Lung (tissue), 11 donors: ENCODE measurements at regions not wholly inside any gene's neighbourhood (a gene's known extent, or its start where the extent isn't known, plus 50 kb on each side); places are given as distances from the start of the nearest gene placed in this dataset.

Experiments
- ATAC-seq: fragments of 200-7000 bp; cut with Tn5 transposase; one replicate; pipeline ENCODE4 v1.9.1; 2020; ENCODE audit warnings: moderate number of reproducible peaks; ENCODE audit not compliant: insufficient read depth, low FRiP score
- DNase-seq, 3 donors: peaks; one replicate each; pipeline ENCODE4 v3.0.0-alpha.2; 2013 to 2017
- H3K27ac ChIP-seq, 2 donors: one replicate each; pipeline ENCODE4 v1.5.1; 2013; ENCODE audit warnings: mild to moderate bottlenecking in 2 of 2, moderate library complexity in 2 of 2, control low read depth in 1 of 2, inconsistent platforms in 1 of 2, low read depth in 1 of 2, low read length in 1 of 2
- H3K27me3 ChIP-seq, 3 donors: one replicate each; pipeline ENCODE4 v1.5.1; 2013; ENCODE audit warnings: low read length in 2 of 3; ENCODE audit not compliant: control insufficient read depth in 3 of 3, insufficient read depth in 3 of 3
- H3K36me3 ChIP-seq, 4 donors: one replicate each; pipeline ENCODE4 v1.5.1; 2013; ENCODE audit warnings: low read length in 4 of 4, mild to moderate bottlenecking in 1 of 4, moderate library complexity in 1 of 4; ENCODE audit not compliant: control insufficient read depth in 4 of 4, insufficient read depth in 4 of 4
- H3K4me1 ChIP-seq, 5 donors: one replicate each; pipeline ENCODE4 v1.5.1; 2013; ENCODE audit warnings: low read length in 5 of 5, mild to moderate bottlenecking in 2 of 5, moderate library complexity in 1 of 5; ENCODE audit not compliant: control insufficient read depth in 5 of 5, insufficient read depth in 5 of 5
- H3K4me3 ChIP-seq: one replicate; pipeline ENCODE4 v1.5.1; 2013; ENCODE audit warnings: mild to moderate bottlenecking, control low read depth, moderate library complexity
- H3K9ac ChIP-seq, 2 donors: one replicate each; pipeline ENCODE4 v1.5.1; 2013; ENCODE audit warnings: low read length in 2 of 2, control low read depth in 1 of 2; ENCODE audit not compliant: insufficient read depth in 1 of 2
- H3K9me3 ChIP-seq, 4 donors: one replicate each; pipeline ENCODE4 v1.5.1; 2013; ENCODE audit warnings: low read length in 3 of 4, mild to moderate bottlenecking in 1 of 4, moderate library complexity in 1 of 4; ENCODE audit not compliant: control insufficient read depth in 4 of 4, insufficient read depth in 3 of 4
- WGBS, 2 donors: extraction: QIAGEN DNeasy Blood & Tissue Kit; methylation state at CpG; one replicate each; pipeline ENCODE4 v1.1.7; 2013; 5-methylcytosine and 5-hydroxymethylcytosine counted together
- TF ChIP-seq, protein P1 (sequence below): IDR thresholded peaks from 2 replicates; pipeline ENCODE4 v1.5.1; 2012; ENCODE audit warnings: mild to moderate bottlenecking; ENCODE audit errors: control extremely low read depth, extremely low read depth
- donor health status: control.
- donor health status: control.
- donor health status: Bipolar disorder and iron deficiency.
- donor health status: healthy.
- donor health status: DM: yes; HTN: yes; CAD: no.

DNA sequence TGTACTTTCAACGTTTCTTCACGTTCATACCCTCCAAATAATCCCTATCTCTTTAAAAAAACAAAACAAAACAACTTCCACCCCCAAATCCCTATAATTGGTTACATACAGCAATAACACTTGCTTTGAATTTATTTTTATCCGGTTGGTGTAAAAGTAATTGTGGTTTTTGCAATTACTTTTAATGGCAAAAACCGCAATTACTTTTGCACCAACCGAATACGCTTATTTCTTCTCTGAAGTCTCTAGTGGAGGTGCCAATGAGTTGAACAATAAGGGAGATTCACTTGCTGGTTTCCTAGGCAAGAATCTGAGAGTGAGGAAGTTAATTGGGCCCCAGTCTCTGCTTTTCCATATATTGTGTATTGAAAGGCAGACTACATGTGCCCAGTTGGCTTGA lies 133.3 kb downstream of the DACT1 start:
- ATAC-seq (no peak), DNase-seq (no peak)
- Histone ChIP-seq H3K27me3 (no peaks in the 10 kb centered on the region), H3K27ac (no peak overlapping the region), H3K9me3 (no peaks in the 10 kb centered on the region), H3K4me1 (peaks cover 0 to 47% (median 11%) of the 10 kb centered on the region in 5 donors), H3K9ac (no peak overlapping the region), H3K36me3 (no peaks in the 10 kb centered on the region), H3K4me3 (no peak overlapping the region)
- TF ChIP-seq, protein P1, sequence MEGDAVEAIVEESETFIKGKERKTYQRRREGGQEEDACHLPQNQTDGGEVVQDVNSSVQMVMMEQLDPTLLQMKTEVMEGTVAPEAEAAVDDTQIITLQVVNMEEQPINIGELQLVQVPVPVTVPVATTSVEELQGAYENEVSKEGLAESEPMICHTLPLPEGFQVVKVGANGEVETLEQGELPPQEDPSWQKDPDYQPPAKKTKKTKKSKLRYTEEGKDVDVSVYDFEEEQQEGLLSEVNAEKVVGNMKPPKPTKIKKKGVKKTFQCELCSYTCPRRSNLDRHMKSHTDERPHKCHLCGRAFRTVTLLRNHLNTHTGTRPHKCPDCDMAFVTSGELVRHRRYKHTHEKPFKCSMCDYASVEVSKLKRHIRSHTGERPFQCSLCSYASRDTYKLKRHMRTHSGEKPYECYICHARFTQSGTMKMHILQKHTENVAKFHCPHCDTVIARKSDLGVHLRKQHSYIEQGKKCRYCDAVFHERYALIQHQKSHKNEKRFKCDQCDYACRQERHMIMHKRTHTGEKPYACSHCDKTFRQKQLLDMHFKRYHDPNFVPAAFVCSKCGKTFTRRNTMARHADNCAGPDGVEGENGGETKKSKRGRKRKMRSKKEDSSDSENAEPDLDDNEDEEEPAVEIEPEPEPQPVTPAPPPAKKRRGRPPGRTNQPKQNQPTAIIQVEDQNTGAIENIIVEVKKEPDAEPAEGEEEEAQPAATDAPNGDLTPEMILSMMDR, result no peak
- 97% methylated on average over 6 of the region's 6 CpGs for WGBS, 2 donors

DNA sequence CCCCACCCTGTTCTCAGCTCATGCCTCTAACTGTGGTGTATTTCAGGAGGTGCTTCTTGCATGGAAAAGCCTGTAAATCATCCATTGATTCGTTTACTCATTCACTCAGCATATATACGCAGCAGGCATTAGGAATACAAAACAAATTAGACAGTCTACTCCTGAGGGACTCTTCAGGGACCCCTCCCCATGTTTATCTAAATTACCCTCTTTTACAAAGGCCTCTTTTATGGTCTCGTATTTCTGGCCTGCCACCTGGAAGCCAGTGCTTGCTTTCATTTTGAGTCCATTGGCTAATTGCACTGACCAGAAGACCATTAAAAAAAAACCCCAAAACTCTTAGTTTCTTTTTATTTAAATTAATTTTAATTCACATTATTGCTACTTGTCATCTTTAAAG lies 134.4 kb downstream of the DACT1 start:
- ATAC-seq (no peak), DNase-seq (no peak)
- Histone ChIP-seq H3K36me3 (no peaks in the 10 kb centered on the region), H3K4me1 (peaks cover 0 to 45% (median 11%) of the 10 kb centered on the region in 5 donors), H3K4me3 (no peak overlapping the region), H3K9ac (no peak overlapping the region), H3K27me3 (no peaks in the 10 kb centered on the region), H3K9me3 (no peaks in the 10 kb centered on the region), H3K27ac (no peak overlapping the region)
- TF ChIP-seq, protein P1, result no peak
- WGBS, 2 donors, result 87 to 92% methylated on average over 3 of the region's 3 CpGs

DNA sequence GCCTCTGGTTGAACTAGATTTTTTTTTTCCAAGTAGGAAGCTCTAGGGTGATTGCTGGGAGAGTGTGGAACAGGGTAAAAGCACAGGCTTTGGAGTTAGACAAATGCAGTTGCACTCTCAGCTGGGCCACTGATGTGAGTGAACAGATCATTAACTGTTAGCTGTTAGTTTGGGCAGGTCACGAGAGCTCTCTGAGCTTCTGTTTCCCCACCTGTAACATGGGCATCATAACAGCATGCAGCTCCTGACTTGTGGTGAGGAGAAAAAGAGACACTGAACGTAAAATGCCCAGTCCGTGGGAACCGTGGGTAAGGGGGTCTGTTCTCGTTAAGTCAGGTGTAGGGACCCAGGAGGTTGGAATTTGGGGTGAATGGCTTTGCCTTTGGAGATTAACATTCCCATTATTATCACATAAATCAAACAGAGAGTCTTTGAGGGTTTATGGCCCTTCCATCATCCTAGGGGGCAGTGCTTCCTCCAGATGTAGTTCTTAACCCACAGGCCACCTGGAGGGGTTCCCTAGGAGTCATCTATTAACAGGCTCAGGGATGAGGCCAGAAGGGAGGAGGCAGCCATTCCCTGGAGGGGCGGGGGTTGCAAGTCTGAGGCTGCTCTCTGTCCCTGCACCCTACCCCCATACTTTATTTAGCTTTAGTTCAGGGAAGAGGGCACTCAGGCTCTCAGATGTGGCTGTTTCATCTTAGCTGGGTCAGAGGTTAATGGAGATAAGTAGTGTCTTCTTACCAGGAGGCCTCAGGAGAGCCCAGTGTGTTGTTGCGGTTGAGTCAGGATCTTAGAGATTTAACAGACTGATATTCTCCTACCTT lies 135.2 kb downstream of the DACT1 start:
- TF ChIP-seq, protein P1, result no peak
- H3K36me3 ChIP-seq, result no peaks in the 10 kb centered on the region
- H3K4me1 ChIP-seq, result peaks cover 0 to 53% (median 11%) of the 10 kb centered on the region in 5 donors
- 81 to 85% methylated on average over 7 of the region's 7 CpGs for WGBS, 2 donors
- no peak overlapping the region for H3K4me3 ChIP-seq
- DNase-seq (no peak), ATAC-seq (no peak)
- H3K9me3 ChIP-seq, result no peaks in the 10 kb centered on the region
- no peak overlapping the region for H3K27ac ChIP-seq
- H3K9ac ChIP-seq, result no peak overlapping the region
- no peaks in the 10 kb centered on the region for H3K27me3 ChIP-seq
